ENCODE measurements at regions not wholly inside any gene's neighbourhood (a gene's known extent, or its start where the extent isn't known, plus 50 kb on each side); places are given as distances from the start of the nearest gene placed in this dataset.

- TF ChIP-seq ZBTB26 (CRISPR knock-in tag; IDR thresholded peaks at IDR 0.05; ENCODE audit: borderline replicate concordance) (no peak), ZNF121 (CRISPR knock-in tag; IDR thresholded peaks at IDR 0.05) (no peak), ZSCAN20 (CRISPR knock-in tag; IDR thresholded peaks at IDR 0.05; ENCODE audit: borderline replicate concordance) (no peak), YEATS2 (CRISPR knock-in tag; IDR thresholded peaks at IDR 0.05; ENCODE audit: borderline replicate concordance) (no peak), ZNF263 (CRISPR knock-in tag; IDR thresholded peaks at IDR 0.05) (no peak), RBM22 (optimal IDR thresholded peaks at IDR 0.05; ENCODE audit: low read length) (no peak), POLR2AphosphoS5 (IDR thresholded peaks at IDR 0.05; ENCODE audit: low read depth, low read length) (no peak), ATF2 (CRISPR knock-in tag; IDR thresholded peaks at IDR 0.05) (no peak), UBTF (CRISPR knock-in tag; IDR thresholded peaks at IDR 0.05) (no peak)
Observed at GRCh38 chr12:107359382-107359781, 266.0 kb upstream of the CRY1 start.
